GM20431 (cell line): ENCODE measurements at regions not wholly inside any gene's neighbourhood (a gene's known extent, or its start where the extent isn't known, plus 50 kb on each side); places are given as distances from the start of the nearest gene placed in this dataset.

Source experiments
- in situ Hi-C: fragments of 300-500 bp; cut with MseI, MboI; formaldehyde crosslinking; loops from one replicate; pipeline ENCODE4 v1.15.0; 2020; ENCODE audit warnings: low sequenced_read_pairs; ENCODE audit not compliant: unreplicated experiment

DNA sequence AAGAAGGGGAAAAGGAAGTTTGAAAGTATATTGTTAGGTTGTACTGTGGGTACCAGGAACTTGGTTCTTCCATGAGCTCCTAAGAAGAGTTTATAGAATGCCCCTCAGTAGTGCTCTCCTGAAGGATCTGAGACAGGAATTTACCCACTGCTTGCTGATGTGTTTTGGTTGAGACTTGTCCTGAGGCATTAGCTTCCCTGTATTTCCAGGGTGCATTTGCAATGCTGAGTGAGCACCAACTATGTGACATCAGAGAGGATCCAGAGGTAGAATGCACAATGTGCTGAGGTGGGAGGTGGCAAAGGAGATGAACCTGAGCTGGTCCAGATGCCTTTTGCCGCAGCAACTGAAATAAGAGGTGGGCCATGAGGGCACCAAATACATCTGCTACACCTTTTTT, 64.3 kb upstream of the LRRC3B start:
- in situ Hi-C loops = no loop called here

DNA sequence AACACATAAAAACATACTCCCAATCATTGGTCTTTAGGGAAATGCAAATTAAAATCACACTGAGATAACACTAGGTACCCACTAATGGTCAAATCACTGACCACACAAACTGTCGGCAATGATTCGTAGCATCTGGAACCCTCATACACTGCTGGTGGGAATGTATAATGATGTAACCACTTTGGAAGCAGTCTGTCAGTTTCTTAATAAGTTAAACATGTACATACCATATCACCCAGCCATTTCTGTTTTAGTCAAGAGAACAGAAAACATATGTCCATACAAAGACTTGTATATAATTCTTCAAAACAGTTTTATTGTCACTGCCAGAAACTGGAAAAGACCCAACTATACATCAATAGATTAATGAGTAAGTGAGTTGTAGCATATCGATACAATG, 63.3 kb upstream of the LRRC3B start:
- in situ Hi-C loops = no loop called here

DNA sequence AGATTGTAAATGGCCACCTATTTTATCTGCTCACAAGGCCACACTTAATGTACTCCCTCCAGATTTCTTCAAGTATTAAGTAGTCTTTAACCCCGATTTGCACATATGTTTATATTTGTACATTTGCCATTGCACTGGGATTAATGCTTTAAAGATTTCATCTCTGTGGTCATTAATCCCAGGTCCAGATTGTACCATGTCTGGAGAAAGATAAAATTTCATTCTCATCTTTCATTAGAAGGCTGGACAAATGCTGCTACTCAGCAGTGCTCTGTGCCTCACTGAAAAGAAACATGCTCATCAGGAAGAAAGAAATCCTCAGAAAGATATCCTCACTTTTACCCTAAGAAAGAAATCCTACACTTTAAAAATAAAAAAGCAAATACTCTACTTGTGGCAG, 62.5 kb upstream of the LRRC3B start:
- in situ Hi-C loops = no loop called here

DNA sequence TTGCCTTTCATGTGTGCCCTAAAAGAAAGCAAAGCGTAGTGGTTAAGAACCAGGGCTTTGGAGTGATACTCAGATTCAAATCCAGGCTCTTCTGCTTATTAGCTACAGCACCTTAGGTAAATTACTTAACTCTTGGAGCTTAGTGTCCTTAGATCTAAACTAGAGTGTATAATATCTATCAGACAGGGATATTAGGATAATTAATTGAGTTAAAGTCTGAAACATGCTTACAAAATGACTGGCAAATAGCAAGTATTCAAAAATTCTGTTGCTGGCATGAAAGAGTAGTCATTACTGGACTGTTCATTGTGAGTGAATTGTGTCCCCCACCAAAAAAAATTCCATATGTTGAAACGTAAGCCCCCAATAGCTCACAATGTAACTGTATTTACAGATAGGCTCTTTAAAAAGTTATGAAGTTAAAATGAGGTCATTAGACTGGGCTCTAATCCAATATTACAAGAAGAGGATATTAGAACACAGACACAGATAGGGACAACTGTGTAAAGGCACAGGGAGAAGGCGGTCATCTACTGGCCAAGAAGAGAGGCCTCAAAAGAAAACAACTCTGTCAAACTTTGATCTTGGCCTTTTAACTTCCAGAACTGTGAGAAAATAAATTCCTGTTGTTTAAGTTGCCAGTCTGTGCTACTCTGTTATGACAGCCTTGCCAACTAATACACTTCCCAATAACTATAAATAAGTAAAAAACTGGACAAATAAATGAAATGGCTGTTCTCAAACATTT, 60.4 kb upstream of the LRRC3B start:
- in situ Hi-C loops = no loop called here
